ENCODE measurements at regions not wholly inside any gene's neighbourhood (a gene's known extent, or its start where the extent isn't known, plus 50 kb on each side); places are given as distances from the start of the nearest gene placed in this dataset.

DNA sequence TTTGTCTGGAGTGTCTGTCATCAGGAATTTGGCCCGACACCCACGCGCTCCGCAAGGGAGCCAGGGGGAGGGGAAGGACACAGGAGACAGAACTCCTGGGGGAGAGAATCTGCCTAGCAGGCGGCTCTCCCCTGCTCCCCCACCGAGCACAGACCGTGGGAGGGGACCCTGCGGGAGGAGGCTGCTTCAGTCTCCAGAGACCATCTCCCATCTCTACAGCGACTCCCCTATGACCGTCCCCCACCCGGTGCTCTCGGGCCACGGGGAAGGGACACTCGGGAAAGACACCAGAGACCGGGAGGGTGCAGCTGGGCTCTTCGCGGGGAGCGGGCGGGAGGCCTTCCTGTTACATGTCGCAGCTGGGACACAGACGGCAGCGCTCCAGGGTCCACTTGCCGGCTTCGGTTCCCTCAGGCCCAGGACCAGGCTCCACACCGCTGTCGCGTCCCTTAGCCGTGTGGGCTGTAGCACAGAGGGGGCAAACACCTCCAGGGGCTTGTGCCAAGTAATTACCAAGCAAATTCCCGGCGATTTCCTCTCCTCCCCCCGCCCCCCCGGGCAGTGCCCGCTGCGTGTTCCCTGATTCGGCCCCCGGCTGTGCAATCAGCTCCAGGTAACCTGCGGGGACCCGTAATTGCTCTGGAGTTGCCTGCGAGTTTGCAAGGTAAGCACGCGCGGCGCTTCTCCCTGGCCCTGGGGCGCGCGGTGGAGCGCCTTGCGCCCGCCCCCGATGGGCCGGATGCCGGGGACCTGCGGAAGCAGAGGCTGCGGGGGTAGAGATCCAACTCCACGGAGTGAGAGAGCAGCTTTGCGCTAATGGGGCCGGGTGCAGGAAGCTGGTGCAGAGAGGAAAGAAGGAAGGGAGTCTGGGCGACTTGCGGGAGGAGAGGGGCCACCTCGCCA is 155.1 kb upstream of the CADM1 start:
- Histone ChIP-seq H3K4me2 (no peak overlapping the region), H3K4me1 (no peaks in the 10 kb centered on the region), H3K9me3 (no peaks in the 10 kb centered on the region), H3K4me3 (no peak overlapping the region), H3K27ac (no peak overlapping the region)
- ATAC-seq (no peak; a peak in 1 of 6 replicates), DNase-seq (ENCODE audit: low read depth in 1 of 2, low spot score in 1 of 2) (no peak), FAIRE-seq (no peak)
- ChIA-PET POLR2A (no interaction called here), CTCF (interaction anchor here (0.5 kb wide), 1 partner anchor 12 kb away, joined by 3 read pairs; no protein-coding TSS in a partner anchor)
- TF ChIP-seq, protein P1, sequence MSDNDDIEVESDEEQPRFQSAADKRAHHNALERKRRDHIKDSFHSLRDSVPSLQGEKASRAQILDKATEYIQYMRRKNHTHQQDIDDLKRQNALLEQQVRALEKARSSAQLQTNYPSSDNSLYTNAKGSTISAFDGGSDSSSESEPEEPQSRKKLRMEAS (IDR thresholded peaks at IDR 0.05) = no peak
- TF ChIP-seq NR3C1 (IDR thresholded peaks at IDR 0.05) (no peak), JUNB (IDR thresholded peaks at IDR 0.05) (no peak), GATA3 (IDR thresholded peaks at IDR 0.05; ENCODE audit: borderline replicate concordance) (no peak), EP300 (IDR thresholded peaks at IDR 0.05) (no peak), CHD4 (IDR thresholded peaks at IDR 0.05; ENCODE audit: borderline replicate concordance) (no peak)
- TF ChIP-seq, protein P2, sequence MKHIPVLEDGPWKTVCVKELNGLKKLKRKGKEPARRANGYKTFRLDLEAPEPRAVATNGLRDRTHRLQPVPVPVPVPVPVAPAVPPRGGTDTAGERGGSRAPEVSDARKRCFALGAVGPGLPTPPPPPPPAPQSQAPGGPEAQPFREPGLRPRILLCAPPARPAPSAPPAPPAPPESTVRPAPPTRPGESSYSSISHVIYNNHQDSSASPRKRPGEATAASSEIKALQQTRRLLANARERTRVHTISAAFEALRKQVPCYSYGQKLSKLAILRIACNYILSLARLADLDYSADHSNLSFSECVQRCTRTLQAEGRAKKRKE (CRISPR knock-in tag; IDR thresholded peaks at IDR 0.05; ENCODE audit: low read depth) = no peak
- TF ChIP-seq, protein P3, sequence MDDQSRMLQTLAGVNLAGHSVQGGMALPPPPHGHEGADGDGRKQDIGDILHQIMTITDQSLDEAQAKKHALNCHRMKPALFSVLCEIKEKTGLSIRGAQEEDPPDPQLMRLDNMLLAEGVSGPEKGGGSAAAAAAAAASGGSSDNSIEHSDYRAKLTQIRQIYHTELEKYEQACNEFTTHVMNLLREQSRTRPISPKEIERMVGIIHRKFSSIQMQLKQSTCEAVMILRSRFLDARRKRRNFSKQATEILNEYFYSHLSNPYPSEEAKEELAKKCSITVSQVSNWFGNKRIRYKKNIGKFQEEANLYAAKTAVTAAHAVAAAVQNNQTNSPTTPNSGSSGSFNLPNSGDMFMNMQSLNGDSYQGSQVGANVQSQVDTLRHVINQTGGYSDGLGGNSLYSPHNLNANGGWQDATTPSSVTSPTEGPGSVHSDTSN (IDR thresholded peaks at IDR 0.05) = no peak
- 81% methylated on average over 13 of the region's 60 CpGs for WGBS (ENCODE audit: missing lambda C conversion rate)

DNA sequence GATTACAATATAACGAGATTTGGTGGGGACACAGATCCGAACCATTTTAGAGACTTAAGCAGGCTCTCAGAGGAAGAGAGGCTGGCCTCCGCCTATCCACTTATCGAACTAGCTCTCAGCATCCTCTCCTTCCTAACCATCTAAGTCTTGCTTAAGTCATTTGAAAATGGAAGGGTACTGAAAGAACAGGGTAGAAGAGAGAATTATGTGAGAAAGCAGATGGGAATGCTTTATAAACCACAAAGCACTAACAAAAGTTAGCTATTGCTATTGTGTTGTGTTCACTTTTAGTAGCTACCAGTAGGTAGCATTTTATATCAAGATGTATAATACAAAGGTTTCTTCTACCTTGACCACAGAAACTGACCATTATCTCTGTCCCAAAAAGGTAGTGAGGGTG is 153.4 kb upstream of the CADM1 start:
- WGBS (ENCODE audit: missing lambda C conversion rate) = 77% methylated on average over 4 of the region's 4 CpGs
- DNase-seq (ENCODE audit: low read depth in 1 of 2, low spot score in 1 of 2) (no peak), FAIRE-seq (no peak), ATAC-seq (no peak)
- no peak for TF ChIP-seq NFE2L2 (conservative IDR thresholded peaks at IDR 0.05; ENCODE audit: low read length)
- TF ChIP-seq NPAS2 (CRISPR knock-in tag; IDR thresholded peaks at IDR 0.05; ENCODE audit: borderline replicate concordance) = no peak
- no peak for TF ChIP-seq ESRRA (IDR thresholded peaks at IDR 0.05; ENCODE audit: borderline replicate concordance, low read length)
- TF ChIP-seq, protein P3 (IDR thresholded peaks at IDR 0.05) = no peak
- TF ChIP-seq SMC3 (IDR thresholded peaks at IDR 0.05) = no peak
- TF ChIP-seq FOXS1 (CRISPR knock-in tag; IDR thresholded peaks at IDR 0.05) = no peak
- no peak for TF ChIP-seq CHD2 (IDR thresholded peaks at IDR 0.05; ENCODE audit: low read length, partially characterized antibody)
- TF ChIP-seq TFCP2L1 (CRISPR knock-in tag; IDR thresholded peaks at IDR 0.05) = no peak
- no peak for TF ChIP-seq HOXB5 (CRISPR knock-in tag; IDR thresholded peaks at IDR 0.05)
- TF ChIP-seq, protein P4, sequence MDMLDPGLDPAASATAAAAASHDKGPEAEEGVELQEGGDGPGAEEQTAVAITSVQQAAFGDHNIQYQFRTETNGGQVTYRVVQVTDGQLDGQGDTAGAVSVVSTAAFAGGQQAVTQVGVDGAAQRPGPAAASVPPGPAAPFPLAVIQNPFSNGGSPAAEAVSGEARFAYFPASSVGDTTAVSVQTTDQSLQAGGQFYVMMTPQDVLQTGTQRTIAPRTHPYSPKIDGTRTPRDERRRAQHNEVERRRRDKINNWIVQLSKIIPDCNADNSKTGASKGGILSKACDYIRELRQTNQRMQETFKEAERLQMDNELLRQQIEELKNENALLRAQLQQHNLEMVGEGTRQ (IDR thresholded peaks at IDR 0.05) = no peak
- TF ChIP-seq RFX5 (IDR thresholded peaks at IDR 0.05) = no peak
- TF ChIP-seq EHMT2 (IDR thresholded peaks at IDR 0.05; ENCODE audit: low read depth) = no peak
- TF ChIP-seq FOSL2 (IDR thresholded peaks at IDR 0.05) = no peak
- TF ChIP-seq FOSL2 (CRISPR knock-in tag; IDR thresholded peaks at IDR 0.05) = no peak
- H3K9me3 ChIP-seq = no peaks in the 10 kb centered on the region
- CTCF ChIA-PET = no interaction called here
- H3K4me2 ChIP-seq = no peak overlapping the region
- no peak overlapping the region for H3K4me3 ChIP-seq
- POLR2A ChIA-PET = no interaction called here
- no peaks in the 10 kb centered on the region for H3K4me1 ChIP-seq
- H3K27ac ChIP-seq = no peak overlapping the region
